C4-2B (cell line): ENCODE measurements at regions not wholly inside any gene's neighbourhood (a gene's known extent, or its start where the extent isn't known, plus 50 kb on each side); places are given as distances from the start of the nearest gene placed in this dataset.

Experiments
- ZFX ChIP-seq: fragments of 450-650 bp; IDR thresholded peaks from 2 replicates; pipeline ENCODE4 v1.6.1; 2017
- TF ChIP-seq, protein P1 (sequence below): fragments of 450-650 bp; conservative IDR thresholded peaks from 2 replicates; pipeline ENCODE4 v1.5.1; 2017; ENCODE audit warnings: mild to moderate bottlenecking

DNA sequence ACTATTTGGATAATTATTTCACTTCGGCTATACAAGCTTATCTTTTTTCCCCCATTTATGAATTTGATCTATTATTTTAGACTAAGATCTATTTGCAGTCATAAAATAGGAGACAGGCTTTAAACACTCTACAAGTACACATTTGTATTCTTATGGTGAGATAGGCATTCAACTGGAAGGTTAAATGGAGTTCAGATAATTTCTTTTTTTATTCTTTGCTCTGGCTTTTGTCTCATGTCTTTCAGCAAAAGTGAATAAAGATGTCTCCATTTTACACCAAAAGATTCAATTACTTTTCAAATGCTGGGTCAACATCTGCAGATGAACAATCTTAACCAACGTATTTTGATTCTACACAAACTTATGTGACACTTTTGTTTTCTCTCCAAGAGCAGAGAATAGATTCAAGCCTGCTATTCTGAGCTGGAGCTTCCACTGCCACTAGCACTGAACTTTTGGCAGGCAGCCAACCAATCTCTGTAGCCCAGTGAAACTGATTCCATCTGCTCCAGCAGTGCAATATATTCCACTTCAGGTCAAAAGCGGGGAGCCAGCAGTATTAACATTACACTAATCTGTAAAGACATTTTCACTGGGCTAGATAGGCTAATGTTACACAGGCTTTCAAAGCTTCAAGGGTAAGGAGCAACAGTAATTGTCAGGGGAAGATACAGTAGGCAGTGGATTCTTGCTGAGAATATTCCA, 452.0 kb upstream of the ZNF608 start:
- TF ChIP-seq, protein P1, sequence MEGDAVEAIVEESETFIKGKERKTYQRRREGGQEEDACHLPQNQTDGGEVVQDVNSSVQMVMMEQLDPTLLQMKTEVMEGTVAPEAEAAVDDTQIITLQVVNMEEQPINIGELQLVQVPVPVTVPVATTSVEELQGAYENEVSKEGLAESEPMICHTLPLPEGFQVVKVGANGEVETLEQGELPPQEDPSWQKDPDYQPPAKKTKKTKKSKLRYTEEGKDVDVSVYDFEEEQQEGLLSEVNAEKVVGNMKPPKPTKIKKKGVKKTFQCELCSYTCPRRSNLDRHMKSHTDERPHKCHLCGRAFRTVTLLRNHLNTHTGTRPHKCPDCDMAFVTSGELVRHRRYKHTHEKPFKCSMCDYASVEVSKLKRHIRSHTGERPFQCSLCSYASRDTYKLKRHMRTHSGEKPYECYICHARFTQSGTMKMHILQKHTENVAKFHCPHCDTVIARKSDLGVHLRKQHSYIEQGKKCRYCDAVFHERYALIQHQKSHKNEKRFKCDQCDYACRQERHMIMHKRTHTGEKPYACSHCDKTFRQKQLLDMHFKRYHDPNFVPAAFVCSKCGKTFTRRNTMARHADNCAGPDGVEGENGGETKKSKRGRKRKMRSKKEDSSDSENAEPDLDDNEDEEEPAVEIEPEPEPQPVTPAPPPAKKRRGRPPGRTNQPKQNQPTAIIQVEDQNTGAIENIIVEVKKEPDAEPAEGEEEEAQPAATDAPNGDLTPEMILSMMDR, result no peak
- no peak for TF ChIP-seq ZFX
